WTC11 (cell line): ENCODE measurements at regions not wholly inside any gene's neighbourhood (a gene's known extent, or its start where the extent isn't known, plus 50 kb on each side); places are given as distances from the start of the nearest gene placed in this dataset.
A peak's percentile ranks its signal among the peaks of the same experiment; 100 is the strongest.

ENCODE experiments used
- ATAC-seq: fragments of 200-7000 bp; cut with Tn5 transposase; 2 replicates; pipeline ENCODE4 v1.10.0; 2021; ENCODE audit warnings: mild to moderate bottlenecking, moderate library complexity
- CTCF ChIA-PET: fragments of 300-600 bp; sonication (Branson Sonifier 250); formaldehyde crosslinking; loops from one replicate; lab custom pipeline; 2021; ENCODE audit warnings: antibody characterized with exemption; lab: Charles Lee
- POLR2A ChIA-PET: fragments of 350-600 bp; sonication (Branson Sonifier 250); formaldehyde crosslinking; loops from one replicate; lab custom pipeline; 2021; ENCODE audit warnings: antibody characterized with exemption; lab: Charles Lee
- DNase-seq: peaks from one replicate; pipeline ENCODE4 v3.0.0; 2021; ENCODE audit warnings: low spot score
- H3K27ac Mint-ChIP-seq: 2 replicates; pipeline ENCODE4 v1.8.0; 2021; ENCODE audit warnings: mixed read lengths
- H3K27me3 Mint-ChIP-seq: 2 replicates; pipeline ENCODE4 v1.8.0; 2021; ENCODE audit warnings: low read depth, mild to moderate bottlenecking, moderate library complexity, mixed read lengths
- H3K36me3 Mint-ChIP-seq: 2 replicates; pipeline ENCODE4 v1.8.0; 2021; ENCODE audit warnings: mixed read lengths
- H3K4me1 Mint-ChIP-seq: 2 replicates; pipeline ENCODE4 v1.8.0; 2022; ENCODE audit warnings: mixed read lengths
- H3K4me3 Mint-ChIP-seq: 2 replicates; pipeline ENCODE4 v1.8.0; 2021; ENCODE audit warnings: mild to moderate bottlenecking, moderate library complexity, mixed read lengths
- H3K9me3 Mint-ChIP-seq: 2 replicates; pipeline ENCODE4 v1.8.0; 2021; ENCODE audit warnings: mixed read lengths
- AFF4 ChIP-seq: sonication (generic); formaldehyde crosslinking; IDR thresholded peaks from 2 replicates; pipeline ENCODE4 v1.8.1; 2023; ENCODE audit warnings: mild to moderate bottlenecking, missing genetic modification reagents, borderline replicate concordance
- ARID4B ChIP-seq: sonication (generic); formaldehyde crosslinking; IDR thresholded peaks from 2 replicates; pipeline ENCODE4 v1.8.0; 2023; ENCODE audit warnings: missing genetic modification reagents, mild to moderate bottlenecking, borderline replicate concordance
- CBFB ChIP-seq: sonication (generic); formaldehyde crosslinking; IDR thresholded peaks from 2 replicates; pipeline ENCODE4 v1.8.1; 2022; ENCODE audit warnings: mild to moderate bottlenecking, low read depth, missing genetic modification reagents
- E2F1 ChIP-seq: sonication (generic); formaldehyde crosslinking; IDR thresholded peaks from 2 replicates; pipeline ENCODE4 v1.8.0; 2022; ENCODE audit warnings: mild to moderate bottlenecking, missing genetic modification reagents
- EMX1 ChIP-seq: fragments of 250-450 bp; sonication (Bioruptor Pico); IDR thresholded peaks from 2 replicates; pipeline ENCODE4 v1.8.0; 2021; ENCODE audit warnings: mild to moderate bottlenecking
- ETV6 ChIP-seq: sonication (generic); formaldehyde crosslinking; IDR thresholded peaks from 2 replicates; pipeline ENCODE4 v1.8.1; 2022; ENCODE audit warnings: mild to moderate bottlenecking, missing genetic modification reagents
- FOXJ3 ChIP-seq: sonication (generic); formaldehyde crosslinking; IDR thresholded peaks from 2 replicates; pipeline ENCODE4 v1.9.0; 2021; ENCODE audit warnings: missing genetic modification reagents, mild to moderate bottlenecking, borderline replicate concordance
- GABPB1 ChIP-seq: sonication (generic); formaldehyde crosslinking; IDR thresholded peaks from 2 replicates; pipeline ENCODE4 v1.8.1; 2023; ENCODE audit warnings: mild to moderate bottlenecking, missing genetic modification reagents
- GRHL2 ChIP-seq: fragments of 250-450 bp; sonication (Bioruptor Pico); IDR thresholded peaks from 2 replicates; pipeline ENCODE4 v1.8.0; 2022; ENCODE audit warnings: mild to moderate bottlenecking, moderate library complexity; ENCODE audit not compliant: insufficient replicate concordance, severe bottlenecking
- JUN ChIP-seq: sonication (generic); formaldehyde crosslinking; IDR thresholded peaks from 2 replicates; pipeline ENCODE4 v1.8.0; 2023; ENCODE audit warnings: mild to moderate bottlenecking, missing genetic modification reagents
- KAT7 ChIP-seq: sonication (generic); formaldehyde crosslinking; IDR thresholded peaks from 2 replicates; pipeline ENCODE4 v1.8.1; 2023; ENCODE audit warnings: missing genetic modification reagents, mild to moderate bottlenecking, borderline replicate concordance
- MYBL2 ChIP-seq: sonication (generic); formaldehyde crosslinking; IDR thresholded peaks from 2 replicates; pipeline ENCODE4 v1.8.1; 2023; ENCODE audit warnings: mild to moderate bottlenecking, moderate library complexity, missing genetic modification reagents
- NR3C1 ChIP-seq: sonication (generic); formaldehyde crosslinking; conservative IDR thresholded peaks from 2 replicates; pipeline ENCODE4 v1.8.1; 2023; ENCODE audit warnings: low read depth, mild to moderate bottlenecking, missing genetic modification reagents
- OVOL2 ChIP-seq: fragments of 250-450 bp; sonication (Bioruptor Pico); IDR thresholded peaks from 2 replicates; pipeline ENCODE4 v1.9.0; 2021; ENCODE audit warnings: mild to moderate bottlenecking, borderline replicate concordance
- USF1 ChIP-seq: sonication (generic); formaldehyde crosslinking; IDR thresholded peaks from 2 replicates; pipeline ENCODE4 v1.8.0; 2022; ENCODE audit warnings: mild to moderate bottlenecking, missing genetic modification reagents
- ZNF121 ChIP-seq: sonication (generic); formaldehyde crosslinking; IDR thresholded peaks from 2 replicates; pipeline ENCODE4 v1.8.0; 2023; ENCODE audit warnings: missing genetic modification reagents
- ZNF317 ChIP-seq: sonication (generic); formaldehyde crosslinking; IDR thresholded peaks from 2 replicates; pipeline ENCODE4 v1.8.1; 2023; ENCODE audit warnings: low read depth, mild to moderate bottlenecking, moderate library complexity, missing genetic modification reagents, borderline replicate concordance
- TF ChIP-seq, protein P1 (sequence below): sonication (generic); formaldehyde crosslinking; IDR thresholded peaks from 2 replicates; pipeline ENCODE4 v1.8.1; 2023; ENCODE audit warnings: mild to moderate bottlenecking, missing genetic modification reagents
- TF ChIP-seq, protein P2 (sequence below): sonication (generic); formaldehyde crosslinking; IDR thresholded peaks from 2 replicates; pipeline ENCODE4 v1.8.0; 2022; ENCODE audit warnings: missing genetic modification reagents

DNA sequence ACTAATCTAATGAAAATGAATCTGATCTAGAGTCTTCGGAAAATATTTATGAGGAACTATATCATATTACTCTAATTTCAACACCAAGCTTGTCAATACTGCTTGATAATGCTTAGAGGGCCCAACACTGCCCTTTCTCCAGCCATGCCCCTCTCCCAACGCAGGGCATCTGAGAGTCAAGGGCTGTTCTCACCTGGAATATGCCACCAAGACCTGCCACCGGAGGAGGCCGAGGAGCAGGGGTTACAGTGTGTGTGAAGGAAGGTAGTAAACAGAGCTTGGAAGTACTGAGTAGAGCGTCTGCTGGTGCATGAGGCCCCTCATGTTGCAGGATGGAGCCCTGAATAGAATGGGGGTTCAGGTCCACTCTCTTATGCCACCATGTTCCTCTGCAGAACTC is 301.3 kb upstream of the MPDZ start:
- Mint-ChIP-seq H3K27ac (no peak overlapping the region), H3K9me3 (peaks cover 4% of the 10 kb centered on the region), H3K36me3 (no peaks in the 10 kb centered on the region), H3K4me3 (no peak overlapping the region), H3K27me3 (no peaks in the 10 kb centered on the region), H3K4me1 (peaks cover 32% of the 10 kb centered on the region)
- ATAC-seq: peak; percentile 78
- CTCF ChIA-PET: no interaction called here
- POLR2A ChIA-PET: no interaction called here
- TF ChIP-seq GABPB1 (no peak), OVOL2 (CRISPR knock-in tag) (no peak), AFF4 (CRISPR knock-in tag) (no peak), ARID4B (CRISPR knock-in tag) (no peak), ZNF317 (CRISPR knock-in tag) (no peak), EMX1 (no peak), ZNF121 (CRISPR knock-in tag) (no peak), JUN (no peak), USF1 (no peak), CBFB (CRISPR knock-in tag) (no peak), NR3C1 (no peak)
- peak; percentile 14 for DNase-seq

- Mint-ChIP-seq H3K27ac (no peak overlapping the region), H3K36me3 (no peaks in the 10 kb centered on the region), H3K9me3 (peaks cover 4% of the 10 kb centered on the region), H3K4me3 (no peak overlapping the region), H3K27me3 (no peaks in the 10 kb centered on the region), H3K4me1 (peaks cover 38% of the 10 kb centered on the region)
- no peak for DNase-seq
- TF ChIP-seq FOXJ3 (no peak), KAT7 (no peak), ETV6 (CRISPR knock-in tag) (no peak), MYBL2 (no peak), GRHL2 (CRISPR knock-in tag) (no peak), E2F1 (CRISPR knock-in tag) (no peak)
- TF ChIP-seq, protein P1, sequence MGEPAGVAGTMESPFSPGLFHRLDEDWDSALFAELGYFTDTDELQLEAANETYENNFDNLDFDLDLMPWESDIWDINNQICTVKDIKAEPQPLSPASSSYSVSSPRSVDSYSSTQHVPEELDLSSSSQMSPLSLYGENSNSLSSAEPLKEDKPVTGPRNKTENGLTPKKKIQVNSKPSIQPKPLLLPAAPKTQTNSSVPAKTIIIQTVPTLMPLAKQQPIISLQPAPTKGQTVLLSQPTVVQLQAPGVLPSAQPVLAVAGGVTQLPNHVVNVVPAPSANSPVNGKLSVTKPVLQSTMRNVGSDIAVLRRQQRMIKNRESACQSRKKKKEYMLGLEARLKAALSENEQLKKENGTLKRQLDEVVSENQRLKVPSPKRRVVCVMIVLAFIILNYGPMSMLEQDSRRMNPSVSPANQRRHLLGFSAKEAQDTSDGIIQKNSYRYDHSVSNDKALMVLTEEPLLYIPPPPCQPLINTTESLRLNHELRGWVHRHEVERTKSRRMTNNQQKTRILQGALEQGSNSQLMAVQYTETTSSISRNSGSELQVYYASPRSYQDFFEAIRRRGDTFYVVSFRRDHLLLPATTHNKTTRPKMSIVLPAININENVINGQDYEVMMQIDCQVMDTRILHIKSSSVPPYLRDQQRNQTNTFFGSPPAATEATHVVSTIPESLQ (CRISPR knock-in tag): no peak
- TF ChIP-seq, protein P2, sequence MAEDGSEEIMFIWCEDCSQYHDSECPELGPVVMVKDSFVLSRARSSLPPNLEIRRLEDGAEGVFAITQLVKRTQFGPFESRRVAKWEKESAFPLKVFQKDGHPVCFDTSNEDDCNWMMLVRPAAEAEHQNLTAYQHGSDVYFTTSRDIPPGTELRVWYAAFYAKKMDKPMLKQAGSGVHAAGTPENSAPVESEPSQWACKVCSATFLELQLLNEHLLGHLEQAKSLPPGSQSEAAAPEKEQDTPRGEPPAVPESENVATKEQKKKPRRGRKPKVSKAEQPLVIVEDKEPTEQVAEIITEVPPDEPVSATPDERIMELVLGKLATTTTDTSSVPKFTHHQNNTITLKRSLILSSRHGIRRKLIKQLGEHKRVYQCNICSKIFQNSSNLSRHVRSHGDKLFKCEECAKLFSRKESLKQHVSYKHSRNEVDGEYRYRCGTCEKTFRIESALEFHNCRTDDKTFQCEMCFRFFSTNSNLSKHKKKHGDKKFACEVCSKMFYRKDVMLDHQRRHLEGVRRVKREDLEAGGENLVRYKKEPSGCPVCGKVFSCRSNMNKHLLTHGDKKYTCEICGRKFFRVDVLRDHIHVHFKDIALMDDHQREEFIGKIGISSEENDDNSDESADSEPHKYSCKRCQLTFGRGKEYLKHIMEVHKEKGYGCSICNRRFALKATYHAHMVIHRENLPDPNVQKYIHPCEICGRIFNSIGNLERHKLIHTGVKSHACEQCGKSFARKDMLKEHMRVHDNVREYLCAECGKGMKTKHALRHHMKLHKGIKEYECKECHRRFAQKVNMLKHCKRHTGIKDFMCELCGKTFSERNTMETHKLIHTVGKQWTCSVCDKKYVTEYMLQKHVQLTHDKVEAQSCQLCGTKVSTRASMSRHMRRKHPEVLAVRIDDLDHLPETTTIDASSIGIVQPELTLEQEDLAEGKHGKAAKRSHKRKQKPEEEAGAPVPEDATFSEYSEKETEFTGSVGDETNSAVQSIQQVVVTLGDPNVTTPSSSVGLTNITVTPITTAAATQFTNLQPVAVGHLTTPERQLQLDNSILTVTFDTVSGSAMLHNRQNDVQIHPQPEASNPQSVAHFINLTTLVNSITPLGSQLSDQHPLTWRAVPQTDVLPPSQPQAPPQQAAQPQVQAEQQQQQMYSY (CRISPR knock-in tag): no peak
- no peak for ATAC-seq
- POLR2A ChIA-PET: no interaction called here
- CTCF ChIA-PET: no interaction called here
These were observed 300.6 kb upstream of the MPDZ start for GRCh38 chr9:13580131-13580530.
